ENCODE measurements at regions not wholly inside any gene's neighbourhood (a gene's known extent, or its start where the extent isn't known, plus 50 kb on each side); places are given as distances from the start of the nearest gene placed in this dataset.
"Not testable (repeated sequence)": the region's sequence is repeated elsewhere in the genome, so short reads cannot be mapped to it uniquely, and the experiment has no call there.

DNA sequence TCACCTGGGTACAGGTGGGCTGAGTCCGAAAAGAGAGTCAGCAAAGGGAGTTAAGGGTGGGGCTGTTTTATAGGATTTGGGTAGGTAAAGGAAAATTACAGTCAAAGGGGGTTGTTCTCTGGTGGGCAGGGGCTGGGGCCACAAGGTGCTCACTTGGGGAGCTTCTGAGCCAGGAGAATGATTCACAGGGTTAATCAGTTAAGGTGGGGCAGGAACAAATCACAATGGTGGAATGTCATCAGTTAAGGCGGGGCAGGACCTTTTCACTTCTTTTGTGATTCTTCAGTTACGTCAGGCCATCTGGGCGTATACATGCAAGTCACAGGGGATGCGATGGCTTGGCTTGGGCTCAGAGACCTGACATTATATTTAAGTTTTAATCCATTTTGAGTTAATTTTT lies 179.7 kb upstream of the TRPC7 start:
- DNase-seq = not testable (repeated sequence)

GRCh38 chr5:136538534-136538933 lies 173.2 kb upstream of the TRPC7 start:
- no peak for DNase-seq

- DNase-seq = no peak
These were observed 163.7 kb upstream of the TRPC7 start for GRCh38 chr5:136529081-136529480.

DNA sequence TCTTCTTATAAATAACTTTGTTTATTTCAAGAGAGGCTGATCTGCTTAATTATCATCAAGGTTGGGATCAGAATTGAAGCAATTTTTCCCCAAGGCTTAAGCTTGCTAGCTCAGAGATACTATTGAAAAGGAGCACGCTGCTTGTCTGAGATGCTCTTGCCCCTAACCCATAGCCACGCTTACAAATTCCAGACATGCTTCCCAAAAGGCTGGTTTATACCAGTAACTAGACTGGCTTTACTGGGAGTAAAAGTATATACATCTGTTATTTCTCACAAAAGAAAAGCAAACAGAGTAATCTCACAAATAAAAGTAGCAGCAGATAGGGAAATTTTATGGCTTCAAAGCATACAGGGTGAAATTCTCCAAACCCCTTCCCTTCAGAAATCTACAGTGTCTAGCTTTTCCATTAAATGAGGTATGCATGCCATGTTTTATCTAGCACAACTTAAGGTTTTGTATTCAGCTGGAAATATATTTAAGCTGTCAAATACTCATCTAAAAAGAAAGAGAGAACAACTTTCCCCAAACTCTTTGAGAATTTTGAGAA lies 163.2 kb upstream of the TRPC7 start:
- no peak for DNase-seq

- no peak for DNase-seq
These were observed 162.0 kb upstream of the TRPC7 start for GRCh38 chr5:136527311-136527710.

GRCh38 chr5:136526791-136527190 lies 161.4 kb upstream of the TRPC7 start:
- no peak for DNase-seq

DNA sequence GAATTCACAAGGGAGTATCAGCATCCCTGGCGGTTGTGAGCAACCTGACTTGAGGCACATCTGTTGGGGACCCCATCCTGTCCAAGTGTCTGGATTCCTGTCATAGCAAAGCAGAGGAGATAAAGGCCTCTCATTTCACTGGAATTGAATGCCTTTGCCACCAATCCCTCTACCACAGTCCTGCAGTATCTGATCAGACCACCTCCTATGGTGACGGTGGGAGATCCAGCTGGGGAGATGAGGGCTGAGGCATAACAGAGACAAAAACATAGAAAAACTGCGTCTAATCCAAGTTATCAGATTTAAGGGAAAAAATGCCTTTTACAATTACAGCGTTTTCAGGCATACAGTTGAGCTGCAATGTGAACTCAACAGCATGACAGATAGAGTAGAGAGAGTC lies 160.7 kb upstream of the TRPC7 start:
- no peak for DNase-seq

GRCh38 chr5:136525597-136525996 lies 160.3 kb upstream of the TRPC7 start:
- no peak for DNase-seq

- no peak for DNase-seq
These were observed 157.0 kb upstream of the TRPC7 start for GRCh38 chr5:136522217-136522956.

- no peak for DNase-seq
These were observed 156.4 kb upstream of the TRPC7 start for GRCh38 chr5:136521696-136522095.

DNA sequence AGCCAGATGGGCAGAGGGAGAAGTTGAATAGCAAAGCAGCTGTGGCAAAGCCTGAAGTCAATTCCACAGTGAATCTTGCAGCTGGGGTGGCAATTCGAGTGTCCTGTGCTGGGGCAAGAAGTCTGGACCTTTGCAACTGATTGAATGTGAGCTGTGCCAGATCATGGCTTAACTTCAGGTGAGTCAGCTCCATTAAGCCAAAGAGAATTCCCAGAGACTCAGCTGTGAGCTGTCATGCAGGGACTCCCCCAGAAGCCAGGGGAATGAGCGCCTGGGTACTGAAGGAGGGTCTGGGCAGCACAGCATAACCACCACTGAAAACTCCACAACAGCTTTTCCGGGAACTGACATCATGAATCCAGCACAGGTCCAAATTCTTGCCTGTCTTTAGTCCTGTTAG lies 153.5 kb upstream of the TRPC7 start:
- no peak for DNase-seq

- DNase-seq = no peak
These were observed 152.8 kb upstream of the TRPC7 start for GRCh38 chr5:136518174-136518573.

DNA sequence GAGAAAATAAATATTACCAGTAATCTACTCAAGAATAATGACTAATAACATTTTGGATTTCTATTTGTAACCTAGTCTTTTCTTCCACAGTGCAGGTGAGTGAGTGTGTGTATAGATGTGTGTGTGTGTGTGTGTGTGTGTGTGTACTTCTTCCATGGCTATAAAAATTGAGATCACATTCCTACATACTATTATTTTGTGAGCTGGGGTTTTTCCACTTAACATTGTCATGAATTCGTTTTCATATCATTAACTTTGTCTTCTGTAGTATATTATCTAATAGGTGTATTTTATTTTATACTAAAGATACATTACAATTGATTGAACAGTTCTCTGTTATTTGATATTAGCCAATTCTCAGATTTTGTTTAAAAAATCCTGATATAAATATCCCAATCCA lies 152.4 kb upstream of the TRPC7 start:
- DNase-seq = no peak

DNA sequence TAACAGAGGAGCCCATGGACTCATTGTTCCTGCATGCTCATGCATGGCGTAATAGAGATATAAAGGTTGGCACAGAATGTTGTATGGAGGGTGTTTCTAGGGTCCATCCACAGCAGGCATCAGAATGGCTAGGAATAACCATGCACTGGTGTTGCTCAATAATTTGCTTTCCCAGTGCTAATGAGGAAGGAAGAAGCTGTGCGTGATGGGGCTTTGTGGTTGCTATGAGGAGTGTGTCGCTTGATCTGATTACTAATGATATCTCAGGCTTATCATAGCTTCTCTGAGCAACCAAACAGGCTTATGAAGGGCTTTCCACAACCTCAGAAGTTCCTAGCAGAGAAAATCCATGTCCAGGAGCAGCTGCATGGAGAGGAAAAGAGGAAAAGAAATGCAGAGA lies 151.3 kb upstream of the TRPC7 start:
- no peak for DNase-seq

GRCh38 chr5:136513430-136513829 lies 148.1 kb upstream of the TRPC7 start:
- DNase-seq = no peak

GRCh38 chr5:136511046-136511445 lies 145.7 kb upstream of the TRPC7 start:
- DNase-seq = no peak

DNA sequence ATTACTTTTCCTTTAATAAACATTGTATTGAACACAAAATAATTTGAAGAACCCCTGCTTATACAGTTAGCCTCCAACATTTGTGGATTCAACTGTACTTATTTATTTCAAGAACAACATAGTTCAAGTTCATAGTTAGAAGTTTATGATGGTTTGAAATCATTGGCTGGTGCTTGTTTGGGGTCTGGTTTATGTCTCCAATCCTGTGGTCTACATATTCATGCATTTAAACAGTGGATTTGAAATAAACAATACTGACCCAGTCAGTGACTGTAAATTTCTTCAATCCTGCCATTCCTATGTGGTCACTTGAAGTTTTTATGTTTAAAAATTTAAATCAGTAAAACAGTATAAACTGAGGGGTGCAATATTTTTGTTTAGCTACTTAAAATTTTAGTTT lies 145.1 kb upstream of the TRPC7 start:
- DNase-seq = peak; percentile 11

GRCh38 chr5:136506131-136506530 lies 140.8 kb upstream of the TRPC7 start:
- no peak for DNase-seq

DNA sequence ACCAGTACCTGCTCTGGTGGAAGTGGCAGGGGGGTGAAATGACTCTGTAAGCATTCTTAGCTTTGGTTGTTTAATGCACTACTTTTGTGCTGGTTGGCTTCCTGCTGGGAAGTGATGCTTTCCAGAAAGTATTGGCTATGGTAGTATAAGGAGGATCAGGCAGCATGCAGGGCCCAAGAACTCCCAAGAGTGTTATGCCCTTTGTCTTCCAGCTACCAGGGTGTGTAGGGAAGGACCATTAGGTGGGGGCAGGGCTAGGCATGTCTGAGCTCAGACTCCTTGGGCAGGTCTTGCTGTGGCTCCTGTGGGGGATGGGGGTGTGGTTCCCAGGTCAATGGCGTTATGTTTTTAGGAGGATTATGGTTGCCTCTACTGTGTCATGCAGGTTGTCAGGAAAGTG lies 135.8 kb upstream of the TRPC7 start:
- DNase-seq = no peak

DNA sequence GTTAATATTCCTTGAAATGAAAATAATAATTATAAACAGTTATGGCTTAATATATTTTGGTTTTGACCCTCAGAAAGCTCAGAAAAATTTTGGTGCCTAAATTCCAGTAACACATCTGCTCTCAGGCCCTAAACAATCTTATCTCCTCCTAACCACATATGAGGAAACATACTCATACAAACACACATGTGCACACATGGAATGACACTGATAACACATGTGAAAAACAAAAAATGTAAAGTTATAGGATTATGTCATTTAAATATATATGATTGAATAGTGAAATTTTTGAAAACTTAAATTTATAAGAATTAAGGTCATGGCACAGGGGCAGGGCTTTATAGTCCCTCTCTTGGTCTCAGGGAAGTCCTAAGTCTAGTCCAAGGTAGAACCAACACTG lies 127.2 kb upstream of the TRPC7 start:
- no peak for DNase-seq

GRCh38 chr5:136491806-136492205 lies 126.5 kb upstream of the TRPC7 start:
- DNase-seq = no peak

- peak; percentile 10 for DNase-seq
These were observed 119.5 kb upstream of the TRPC7 start for GRCh38 chr5:136484808-136485325.

DNA sequence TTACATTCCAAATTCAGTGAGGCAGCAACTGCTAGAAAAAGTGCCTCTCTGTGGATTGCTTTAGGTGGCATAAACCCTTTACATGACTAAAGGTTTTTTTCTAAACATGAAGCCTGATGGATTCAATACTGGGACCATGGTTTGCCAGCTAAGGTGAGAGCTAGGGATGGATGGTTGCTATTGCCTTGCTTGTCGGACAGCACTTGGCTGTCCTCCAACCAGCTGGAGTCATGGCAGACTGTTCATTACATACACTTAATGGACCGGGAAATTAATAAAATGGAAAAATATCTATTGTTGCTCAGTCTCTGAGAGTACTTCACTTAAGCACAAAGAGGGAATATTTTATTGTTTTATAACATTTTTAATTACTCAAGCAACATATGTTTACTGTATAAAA lies 116.9 kb upstream of the TRPC7 start:
- DNase-seq = peak; percentile 12

DNA sequence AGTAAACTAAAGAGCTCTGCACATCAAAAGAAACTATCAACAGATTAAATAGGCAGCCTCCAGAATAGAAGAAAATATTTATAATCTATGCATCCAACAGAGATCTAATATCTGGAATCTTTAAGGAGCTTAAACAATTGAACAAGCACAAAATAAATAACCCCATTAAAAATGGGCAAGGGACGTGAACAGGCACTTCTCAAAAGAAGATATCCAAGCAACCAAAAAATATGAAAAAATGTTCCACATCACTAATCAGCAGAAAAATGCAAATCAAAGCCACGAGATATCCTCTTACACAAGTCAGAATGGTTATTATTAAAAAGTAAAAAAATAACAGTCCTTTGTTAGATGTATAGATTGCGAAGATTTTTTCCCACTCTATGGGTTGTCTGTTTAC lies 109.1 kb upstream of the TRPC7 start:
- DNase-seq = no peak
